ENCODE measurements at regions not wholly inside any gene's neighbourhood (a gene's known extent, or its start where the extent isn't known, plus 50 kb on each side); places are given as distances from the start of the nearest gene placed in this dataset.

DNA sequence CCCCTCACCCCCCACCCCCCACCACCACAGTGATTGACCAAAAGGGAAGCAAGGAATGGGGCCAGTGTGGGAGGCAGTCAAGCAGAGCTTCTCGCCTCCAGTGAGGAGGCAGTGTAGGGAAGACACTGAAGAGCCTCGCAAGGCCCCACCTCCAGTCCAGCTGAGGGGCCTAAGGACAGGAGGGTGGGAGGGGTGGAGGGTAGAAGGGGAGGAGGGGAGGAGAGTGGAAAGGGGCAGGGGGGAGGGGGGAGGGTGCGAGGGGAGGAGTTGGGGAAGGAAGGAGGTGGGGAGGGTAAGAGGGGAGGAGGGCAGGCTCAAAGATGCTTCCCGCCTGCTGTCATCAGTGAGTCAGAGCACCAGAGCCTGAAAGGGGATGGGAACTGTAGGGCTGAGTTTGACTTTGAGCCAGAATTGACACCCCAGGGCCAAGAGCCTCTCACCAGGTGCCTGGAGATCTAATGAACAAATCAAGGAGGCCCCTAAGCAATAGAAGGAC lies 786.2 kb downstream of the UQCRFS1 start:
- ATAC-seq (peak; percentile 10; the same call in 1 of the 2 replicates), DNase-seq (ENCODE audit: low spot score) (no peak)
- H3K4me1 Mint-ChIP-seq, result peaks cover 59% of the 10 kb centered on the region
- no peaks in the 10 kb centered on the region; the same call in 1 of the 2 replicates for H3K27me3 Mint-ChIP-seq (ENCODE audit: low read depth)
- H3K27ac Mint-ChIP-seq, result no peak overlapping the region
- H3K9me3 Mint-ChIP-seq, result peaks cover 6% of the 10 kb centered on the region; the same call in 1 of the 2 replicates
- CTCF ChIA-PET, result no interaction called here
- POLR2A ChIA-PET, result no interaction called here
- TF ChIP-seq, protein P1, sequence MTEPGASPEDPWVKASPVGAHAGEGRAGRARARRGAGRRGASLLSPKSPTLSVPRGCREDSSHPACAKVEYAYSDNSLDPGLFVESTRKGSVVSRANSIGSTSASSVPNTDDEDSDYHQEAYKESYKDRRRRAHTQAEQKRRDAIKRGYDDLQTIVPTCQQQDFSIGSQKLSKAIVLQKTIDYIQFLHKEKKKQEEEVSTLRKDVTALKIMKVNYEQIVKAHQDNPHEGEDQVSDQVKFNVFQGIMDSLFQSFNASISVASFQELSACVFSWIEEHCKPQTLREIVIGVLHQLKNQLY (CRISPR knock-in tag; IDR thresholded peaks at IDR 0.05), result no peak
- TF ChIP-seq ZBTB43 (CRISPR knock-in tag; IDR thresholded peaks at IDR 0.05), result no peak
- TF ChIP-seq HMGA2 (CRISPR knock-in tag; IDR thresholded peaks at IDR 0.05), result no peak
- TF ChIP-seq NFATC4 (CRISPR knock-in tag; IDR thresholded peaks at IDR 0.05), result no peak
- TF ChIP-seq TP53 (CRISPR knock-in tag; IDR thresholded peaks at IDR 0.05), result no peak
- TF ChIP-seq FOXK1 (CRISPR knock-in tag; IDR thresholded peaks at IDR 0.05), result no peak
- TF ChIP-seq JAZF1 (CRISPR knock-in tag; IDR thresholded peaks at IDR 0.05), result no peak
- TF ChIP-seq, protein P2, sequence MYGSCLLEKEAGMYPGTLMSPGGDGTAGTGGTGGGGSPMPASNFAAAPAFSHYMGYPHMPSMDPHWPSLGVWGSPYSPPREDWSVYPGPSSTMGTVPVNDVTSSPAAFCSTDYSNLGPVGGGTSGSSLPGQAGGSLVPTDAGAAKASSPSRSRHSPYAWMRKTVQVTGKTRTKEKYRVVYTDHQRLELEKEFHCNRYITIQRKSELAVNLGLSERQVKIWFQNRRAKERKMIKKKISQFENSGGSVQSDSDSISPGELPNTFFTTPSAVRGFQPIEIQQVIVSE (CRISPR knock-in tag; IDR thresholded peaks at IDR 0.05; ENCODE audit: borderline replicate concordance), result no peak
- TF ChIP-seq ZBTB21 (CRISPR knock-in tag; IDR thresholded peaks at IDR 0.05; ENCODE audit: borderline replicate concordance), result no peak
- TF ChIP-seq STAT6 (CRISPR knock-in tag; conservative IDR thresholded peaks at IDR 0.05; ENCODE audit: low read depth), result no peak
- no peak overlapping the region for H3K4me3 Mint-ChIP-seq
- peaks cover 3% of the 10 kb centered on the region for H3K36me3 Mint-ChIP-seq

GRCh38 chr19:28426110-28426729 lies 786.7 kb downstream of the UQCRFS1 start:
- no peaks in the 10 kb centered on the region for H3K36me3 Mint-ChIP-seq
- ATAC-seq (no peak), DNase-seq (ENCODE audit: low spot score) (no peak)
- peaks cover 4% of the 10 kb centered on the region; the same call in 1 of the 2 replicates for H3K9me3 Mint-ChIP-seq
- H3K27ac Mint-ChIP-seq, result peak overlapping the region; percentile 91
- no peak for TF ChIP-seq ZNF416 (CRISPR knock-in tag; IDR thresholded peaks at IDR 0.05)
- TF ChIP-seq STAT6 (CRISPR knock-in tag; conservative IDR thresholded peaks at IDR 0.05; ENCODE audit: low read depth), result no peak
- TF ChIP-seq OVOL2 (CRISPR knock-in tag; IDR thresholded peaks at IDR 0.05; ENCODE audit: borderline replicate concordance), result no peak
- TF ChIP-seq ZNF423 (CRISPR knock-in tag; IDR thresholded peaks at IDR 0.05), result no peak
- no peak for TF ChIP-seq ZBTB43 (CRISPR knock-in tag; IDR thresholded peaks at IDR 0.05)
- TF ChIP-seq EMX1 (CRISPR knock-in tag; IDR thresholded peaks at IDR 0.05), result no peak
- TF ChIP-seq JAZF1 (CRISPR knock-in tag; IDR thresholded peaks at IDR 0.05), result no peak
- POLR2A ChIA-PET, result no interaction called here
- peaks cover 62% of the 10 kb centered on the region for H3K4me1 Mint-ChIP-seq
- no peaks in the 10 kb centered on the region; the same call in 1 of the 2 replicates for H3K27me3 Mint-ChIP-seq (ENCODE audit: low read depth)
- H3K4me3 Mint-ChIP-seq, result no peak overlapping the region
- CTCF ChIA-PET, result no interaction called here

Data from WTC11 (cell line).